HG03103 (cell line): ENCODE measurements at regions not wholly inside any gene's neighbourhood (a gene's known extent, or its start where the extent isn't known, plus 50 kb on each side); places are given as distances from the start of the nearest gene placed in this dataset.
"Not testable (repeated sequence)": the region's sequence is repeated elsewhere in the genome, so short reads cannot be mapped to it uniquely, and the experiment has no call there.

Experiments used
- ATAC-seq: cut with Tn5 transposase; IDR thresholded peaks from one replicate; pipeline ENCODE4 v1.9.1; 2021; ENCODE audit warnings: low read depth; ENCODE audit not compliant: unreplicated experiment

DNA sequence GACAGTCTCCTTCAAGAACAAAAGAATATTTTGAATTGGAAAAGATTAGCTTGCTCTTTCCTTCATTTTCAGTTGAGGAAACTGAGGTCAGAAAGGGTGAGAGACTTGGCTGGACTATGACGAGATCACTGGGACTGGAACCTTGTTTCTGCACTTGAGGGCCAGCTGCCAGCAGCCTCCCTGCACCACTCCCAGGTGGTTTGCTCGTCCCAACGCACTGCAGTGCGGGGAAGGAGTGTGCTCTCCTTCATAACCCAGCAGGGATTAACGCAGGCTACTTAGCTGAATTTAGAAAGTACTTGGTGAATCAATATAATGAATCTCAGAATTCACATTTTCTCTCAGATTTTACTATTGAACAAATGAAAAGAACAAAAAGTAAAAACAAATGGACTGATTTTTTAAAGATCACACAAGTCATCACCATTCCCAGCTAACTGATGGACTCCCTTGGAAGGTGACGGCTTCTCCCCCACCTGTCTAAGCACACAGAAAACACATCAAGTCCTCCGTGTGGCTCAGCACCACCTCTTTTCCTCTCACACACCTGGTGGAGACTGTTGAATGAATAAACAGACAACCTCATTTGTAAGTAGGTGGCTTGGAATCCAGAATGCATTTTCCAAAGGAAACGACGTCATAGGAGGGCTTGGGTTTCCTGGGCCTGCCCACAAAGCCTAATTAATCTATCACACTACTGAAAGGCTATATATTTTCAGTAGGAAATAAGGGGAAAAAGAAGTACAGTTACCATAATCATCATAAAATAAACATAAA is 121.0 kb downstream of the QRSL1 start:
- no peak for ATAC-seq

DNA sequence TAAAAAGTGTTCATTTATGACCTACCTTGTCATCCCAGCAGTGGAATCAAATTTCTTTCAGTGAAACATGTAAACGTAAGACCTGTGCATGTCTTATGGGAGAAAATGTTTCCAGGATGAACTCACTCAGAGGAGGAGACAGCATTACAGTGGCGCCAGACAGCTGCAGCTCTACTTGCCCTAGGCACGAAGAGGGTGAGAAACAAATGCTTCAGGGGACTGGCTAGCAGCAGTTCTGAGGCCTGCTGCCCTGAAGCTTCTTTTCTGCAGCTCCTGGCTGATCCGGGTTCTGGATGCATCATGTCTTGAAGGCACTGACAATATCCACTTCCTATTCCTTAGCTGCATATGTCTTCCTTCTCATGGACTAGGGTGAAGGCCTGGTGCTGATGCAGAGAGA is 120.2 kb downstream of the QRSL1 start:
- ATAC-seq, result no peak

DNA sequence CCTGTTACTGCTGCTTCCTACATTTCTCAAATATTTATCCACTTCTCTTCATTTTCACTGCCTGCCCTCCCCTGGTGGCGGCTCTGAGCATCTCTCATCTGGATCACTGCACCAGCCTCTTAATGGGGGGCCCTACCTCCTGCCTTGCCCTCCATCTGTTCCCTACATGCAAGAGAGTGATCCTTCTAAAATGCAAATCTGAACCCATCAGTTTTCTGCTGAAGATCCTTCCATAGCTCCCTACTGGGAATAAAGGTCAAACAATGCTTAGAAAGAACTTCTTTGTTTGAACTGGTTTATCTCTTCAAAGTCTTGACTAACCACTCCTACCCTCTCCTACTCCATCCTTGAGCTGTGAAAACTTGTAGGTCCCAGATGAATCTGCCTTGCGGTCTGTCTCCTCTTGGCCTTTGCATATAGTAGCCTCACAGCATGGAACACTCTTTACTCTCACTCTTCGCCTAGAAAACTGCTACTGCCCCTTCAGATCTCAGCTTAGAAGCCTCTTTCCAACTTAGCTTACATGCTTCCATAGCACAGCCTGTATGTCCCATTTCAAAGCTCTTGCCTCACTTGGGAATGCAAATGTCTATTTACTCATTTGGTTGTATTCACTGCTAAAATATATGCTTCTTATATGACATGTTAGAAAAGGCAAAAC is 119.3 kb downstream of the QRSL1 start:
- no peak for ATAC-seq

DNA sequence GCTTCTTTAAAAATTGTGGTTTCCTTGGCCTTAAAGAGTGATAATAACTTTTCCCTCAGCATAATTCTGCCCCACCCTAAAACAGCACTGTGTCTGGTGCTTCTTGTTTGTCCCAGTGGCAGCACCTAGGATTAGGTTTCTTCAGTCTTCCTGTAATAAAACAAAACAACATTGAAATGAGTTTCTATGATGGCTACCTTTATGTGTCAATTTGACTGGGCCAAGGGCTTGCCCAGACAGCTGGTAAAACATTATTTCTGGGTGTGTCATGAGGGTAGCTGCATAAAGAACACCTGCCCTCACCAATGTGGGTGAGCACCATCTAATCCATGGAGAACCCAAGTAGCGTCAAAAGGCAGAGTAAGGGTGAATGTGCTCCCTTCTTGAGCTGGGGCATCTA is 117.8 kb downstream of the QRSL1 start:
- ATAC-seq, result no peak

DNA sequence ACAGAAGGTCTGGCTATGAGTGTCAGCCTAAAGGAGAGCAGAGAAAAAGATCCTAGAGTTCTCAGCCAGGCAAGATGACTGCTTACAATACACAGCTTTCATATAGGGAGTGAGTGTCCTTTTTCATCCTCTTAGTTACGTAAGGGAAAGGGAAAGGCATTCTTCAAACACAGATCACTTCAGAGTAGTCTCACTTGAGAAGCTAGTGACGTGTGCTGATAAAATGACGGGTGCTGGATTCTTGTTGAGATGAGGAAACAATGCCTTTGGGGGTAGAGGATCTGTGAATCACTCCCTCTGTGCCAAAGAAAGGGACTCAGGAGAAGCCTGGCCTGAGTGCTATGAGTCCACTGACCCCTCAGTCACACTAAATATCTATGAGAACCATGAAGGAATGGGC is 117.3 kb downstream of the QRSL1 start:
- ATAC-seq, result no peak

DNA sequence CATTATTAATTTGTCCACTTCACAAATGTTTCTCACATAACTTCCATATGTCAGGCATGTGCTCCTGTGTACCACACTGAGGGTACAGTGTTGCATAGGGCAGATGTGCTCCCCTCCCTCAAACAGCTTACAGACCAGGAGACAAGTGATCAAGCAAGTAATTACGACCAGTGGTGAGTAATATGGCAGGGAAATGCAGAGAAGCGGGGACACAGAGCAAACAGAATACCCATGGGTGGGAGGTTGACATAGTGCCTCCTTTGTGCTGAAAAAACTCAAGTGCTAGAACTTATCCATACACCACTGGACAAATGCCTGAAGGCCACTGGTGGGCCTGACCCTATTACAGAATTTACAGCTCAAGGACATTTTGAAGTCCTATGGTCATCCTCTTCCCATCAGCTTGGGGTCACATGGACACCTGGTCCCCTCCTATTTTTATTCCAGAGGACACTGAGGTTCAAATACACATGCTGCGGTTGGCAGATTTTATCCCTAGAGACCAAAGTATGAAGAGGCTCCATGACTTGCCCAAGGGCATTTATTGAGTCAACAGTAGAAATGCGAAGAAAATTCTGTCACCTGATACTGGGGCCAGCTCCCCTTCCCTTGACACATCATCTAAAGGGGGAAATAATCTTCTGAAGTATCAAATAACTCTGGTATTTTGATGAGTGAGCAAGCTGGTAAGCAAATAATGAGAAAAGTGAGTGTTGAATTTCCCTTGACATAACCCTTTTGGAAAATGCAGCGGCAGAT is 116.6 kb downstream of the QRSL1 start:
- no peak for ATAC-seq

DNA sequence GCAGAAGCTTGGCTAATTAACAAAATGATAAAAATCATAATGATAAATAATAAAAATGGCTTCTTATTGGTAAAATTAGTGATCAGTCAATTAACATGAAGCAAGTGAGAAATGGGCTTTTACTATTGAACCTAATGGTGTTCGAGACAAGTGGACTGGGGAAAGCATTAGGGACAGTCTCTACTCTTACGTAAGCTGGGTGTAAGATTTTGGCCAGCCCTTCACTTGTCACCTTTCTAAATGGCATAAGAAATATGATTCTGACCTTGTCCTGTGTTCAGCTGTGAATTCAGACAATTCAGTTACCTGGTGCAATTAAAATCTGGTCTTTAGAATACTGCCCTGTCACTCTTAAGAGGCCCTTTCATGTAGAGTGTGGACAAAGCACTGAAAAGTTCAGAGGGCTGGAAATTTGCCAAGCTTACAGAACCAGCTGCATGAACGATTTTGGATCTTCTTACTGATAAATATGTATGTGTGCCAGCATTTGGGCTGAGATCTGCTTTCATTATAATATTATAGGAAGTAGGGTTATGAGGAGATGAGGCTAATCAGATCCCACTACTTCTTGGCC is 115.9 kb downstream of the QRSL1 start:
- ATAC-seq, result no peak

DNA sequence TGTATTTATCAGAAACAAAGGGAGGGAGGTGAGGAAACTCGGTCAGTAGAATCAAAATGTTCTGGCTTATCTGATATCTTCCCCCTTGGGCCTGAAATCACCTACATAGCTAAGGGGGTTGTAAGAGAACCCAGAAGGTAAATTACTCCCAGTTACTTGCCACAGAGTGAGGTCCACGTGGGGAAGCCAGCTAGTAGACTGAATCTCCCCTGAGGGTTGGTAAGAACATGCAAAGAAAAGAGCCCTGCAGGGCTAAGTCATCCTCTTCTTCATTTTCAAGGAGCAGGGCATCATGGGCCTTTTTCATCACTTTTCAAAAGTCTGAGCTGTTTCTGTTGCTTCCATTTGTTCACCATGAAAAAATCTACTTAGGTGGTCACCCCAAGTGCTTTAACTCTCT is 115.4 kb downstream of the QRSL1 start:
- ATAC-seq, result no peak

DNA sequence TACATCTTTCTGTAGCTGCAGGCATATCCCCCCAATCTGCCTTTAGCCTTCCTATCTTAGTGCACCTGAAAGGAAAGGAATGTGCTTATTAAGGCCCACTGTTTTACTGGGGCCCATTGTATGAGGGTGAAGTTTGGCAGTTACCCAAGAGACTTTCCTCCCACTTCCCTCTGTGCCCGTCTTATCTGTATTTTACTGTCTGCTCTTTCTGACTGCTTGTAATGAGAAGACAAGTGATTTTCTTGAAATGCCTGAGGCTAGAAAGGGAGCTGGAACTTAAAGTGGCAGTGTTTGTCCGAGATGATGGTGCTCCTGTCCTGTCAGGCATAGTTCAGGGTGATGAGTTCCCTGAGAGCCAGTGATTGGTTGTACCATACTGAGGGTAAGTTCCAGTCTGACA is 114.7 kb downstream of the QRSL1 start:
- not testable (repeated sequence) for ATAC-seq

DNA sequence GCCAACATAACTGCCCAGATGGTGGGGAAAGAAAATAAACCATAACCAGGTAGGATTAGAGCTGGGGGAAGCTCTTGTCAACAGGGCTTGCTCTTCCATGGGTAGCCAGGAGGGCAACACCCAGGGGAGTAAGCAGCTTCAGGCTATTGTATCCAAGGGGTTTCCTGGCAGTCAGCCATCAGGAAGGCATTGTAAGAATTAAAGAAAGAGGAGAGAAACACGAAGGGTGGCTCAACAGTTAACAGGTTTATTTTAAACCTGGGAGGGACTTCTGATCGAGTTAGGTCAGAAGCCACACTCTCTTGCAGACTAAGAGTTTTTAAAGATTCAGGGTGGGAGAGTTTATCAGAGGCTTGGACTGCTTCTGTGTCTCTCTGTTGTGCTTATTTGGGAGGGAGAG is 114.2 kb downstream of the QRSL1 start:
- ATAC-seq, result no peak

DNA sequence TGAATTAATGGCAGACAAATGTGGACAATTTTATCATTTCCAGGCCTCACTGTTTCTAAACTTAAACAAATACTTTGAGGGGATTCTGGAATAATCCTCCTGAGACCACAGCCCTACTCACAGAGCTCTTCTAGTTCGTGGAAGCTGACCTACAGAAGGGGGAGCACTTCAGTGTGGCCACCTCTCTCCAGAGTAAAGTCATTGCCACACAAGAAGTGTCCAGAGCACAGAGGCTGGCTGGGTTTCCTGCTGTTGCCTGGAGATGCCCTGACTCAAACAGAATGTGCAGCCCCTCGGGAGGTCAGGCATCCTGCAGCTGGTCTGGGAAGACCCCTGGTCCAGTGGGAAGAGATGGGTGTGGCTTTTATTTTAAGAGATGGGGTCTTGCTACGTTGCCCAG is 110.9 kb downstream of the QRSL1 start:
- no peak for ATAC-seq

DNA sequence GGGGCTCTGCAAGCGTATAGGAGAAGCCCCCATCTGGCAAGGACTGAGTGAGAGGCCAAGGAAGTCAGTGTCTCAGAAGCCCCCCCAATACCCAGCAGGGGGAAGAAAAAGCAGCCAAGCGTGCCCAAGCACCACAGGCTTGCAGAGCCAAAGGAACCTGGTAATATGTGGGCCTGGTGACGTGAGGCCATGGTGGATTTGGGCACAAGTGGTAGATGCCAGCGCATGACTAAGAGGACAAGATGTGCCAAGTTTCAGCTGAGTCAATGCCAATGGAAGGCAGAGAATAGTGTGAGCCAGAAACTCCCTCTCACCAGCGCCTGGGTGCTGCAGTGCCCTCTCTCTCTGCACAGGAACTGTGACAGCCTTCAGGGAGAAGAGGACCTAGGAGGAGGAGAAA is 110.0 kb downstream of the QRSL1 start:
- ATAC-seq, result no peak

DNA sequence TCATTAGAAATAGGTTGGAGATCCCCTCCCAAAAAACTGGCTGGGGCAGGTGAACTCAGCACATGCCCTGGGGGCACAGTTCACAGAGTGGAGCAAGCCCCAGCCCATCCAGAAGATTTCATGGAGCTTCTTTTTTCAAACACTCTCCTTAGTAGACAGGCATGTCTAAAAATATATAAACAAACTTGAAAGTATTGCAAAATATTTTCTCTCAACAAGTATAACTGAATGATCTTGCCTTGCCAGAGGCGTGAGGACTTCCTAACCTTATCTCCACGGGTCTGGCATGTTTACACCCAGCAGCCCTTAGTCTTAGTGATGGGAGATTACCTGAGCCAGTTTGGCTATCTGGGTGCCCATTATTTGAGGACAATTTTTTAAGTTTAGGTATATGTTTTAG is 107.1 kb downstream of the QRSL1 start:
- no peak for ATAC-seq

DNA sequence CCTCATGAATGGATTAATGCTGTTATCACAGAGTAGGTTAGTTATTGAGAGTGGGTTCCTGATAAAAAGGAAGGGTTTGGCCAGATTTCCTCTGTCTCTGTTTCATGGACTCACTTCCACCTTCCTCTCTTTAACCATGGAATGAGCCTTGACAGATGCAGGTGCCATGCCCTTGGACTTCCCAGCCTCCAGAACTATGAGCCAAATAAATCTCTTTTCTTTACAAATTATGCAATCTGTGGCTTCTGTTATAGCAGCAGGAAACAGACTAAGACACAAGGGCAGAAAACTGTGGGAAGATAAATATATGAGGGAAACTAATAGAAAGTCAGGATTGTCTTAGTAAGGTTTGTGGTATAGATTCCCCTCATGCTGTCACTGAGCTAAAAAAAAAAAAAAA is 106.5 kb downstream of the QRSL1 start:
- ATAC-seq, result no peak

DNA sequence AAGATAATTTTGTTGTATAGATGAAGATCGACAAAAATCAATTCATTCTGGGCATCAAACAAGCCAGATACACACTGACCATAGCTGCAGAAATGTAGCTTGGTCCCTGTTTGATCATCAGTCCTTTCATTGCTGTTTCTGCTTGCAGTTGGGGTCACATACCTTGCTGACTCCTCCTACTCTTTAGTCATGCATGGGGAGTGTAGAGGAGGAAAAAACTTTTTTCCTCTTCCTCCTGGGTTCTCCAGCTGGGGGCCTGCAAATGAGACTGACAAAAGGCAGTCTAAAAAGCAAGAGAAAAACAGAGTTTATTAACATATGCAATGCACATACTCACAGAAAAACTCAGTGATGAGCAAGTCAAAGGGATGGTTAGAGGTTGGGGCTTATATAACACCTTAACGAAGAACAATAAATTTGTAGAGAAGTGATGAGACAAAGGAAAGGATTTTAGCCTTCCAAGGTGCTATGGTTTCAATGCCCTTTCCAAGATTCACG is 105.8 kb downstream of the QRSL1 start:
- no peak for ATAC-seq

DNA sequence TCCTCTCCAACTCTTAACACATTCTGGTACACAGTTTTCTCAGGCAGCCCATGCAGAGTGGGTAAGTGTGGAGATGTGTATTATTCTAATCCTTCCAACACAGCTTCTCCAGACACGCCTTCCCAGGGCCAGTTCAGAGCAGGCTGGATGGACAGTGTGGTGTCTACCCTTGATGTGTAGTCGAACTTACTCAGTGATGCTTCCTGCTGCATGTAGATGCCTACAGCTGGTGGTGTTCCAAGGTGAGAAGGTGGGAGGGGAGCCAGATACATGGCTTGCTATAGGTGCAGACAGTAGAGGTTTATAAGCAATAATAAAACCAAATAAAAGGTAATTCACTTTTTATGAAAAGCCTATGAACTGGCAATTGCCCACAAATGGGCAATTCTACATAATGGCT is 104.0 kb downstream of the QRSL1 start:
- ATAC-seq, result no peak

DNA sequence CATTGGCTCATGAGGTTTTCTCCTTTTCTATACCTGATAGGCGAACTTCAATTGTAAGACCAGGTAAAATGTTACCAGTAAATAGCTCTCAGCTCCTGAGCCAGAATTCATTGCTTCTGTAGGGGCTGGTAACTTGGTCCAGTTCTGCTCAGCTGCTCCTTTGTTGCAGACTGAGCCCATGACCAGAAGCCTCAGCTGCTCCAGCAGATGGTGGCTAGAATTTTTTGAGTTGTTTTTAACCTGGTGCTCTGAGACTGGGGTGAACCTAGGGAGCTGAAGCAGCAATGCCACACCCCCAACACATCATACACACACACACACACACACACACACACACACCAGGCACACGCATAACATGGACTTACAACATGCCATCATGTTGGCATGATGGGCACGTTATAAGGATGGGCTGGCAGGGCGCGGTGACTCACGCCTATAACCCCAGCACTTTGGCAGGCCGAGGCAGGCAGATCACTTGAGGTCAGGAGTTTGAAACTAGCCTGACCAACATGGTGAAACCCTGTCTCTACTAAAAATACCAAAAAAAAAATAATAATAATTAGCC is 103.1 kb downstream of the QRSL1 start:
- no peak for ATAC-seq

DNA sequence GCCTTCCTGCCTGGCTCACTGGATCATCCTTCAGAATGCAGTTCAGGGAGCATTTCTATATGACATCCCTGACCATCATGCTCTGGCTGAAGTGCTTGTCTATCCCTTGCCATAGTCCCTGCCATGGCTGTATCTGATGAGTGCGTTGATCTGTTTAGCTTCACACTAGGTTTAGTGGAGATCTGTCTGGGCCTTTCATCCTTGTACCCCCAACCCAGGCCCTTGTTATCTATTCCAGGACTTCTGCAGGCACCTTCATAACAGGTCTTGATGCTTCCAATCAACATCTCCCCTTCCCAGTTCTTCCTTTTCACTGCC is 102.4 kb downstream of the QRSL1 start:
- no peak for ATAC-seq

DNA sequence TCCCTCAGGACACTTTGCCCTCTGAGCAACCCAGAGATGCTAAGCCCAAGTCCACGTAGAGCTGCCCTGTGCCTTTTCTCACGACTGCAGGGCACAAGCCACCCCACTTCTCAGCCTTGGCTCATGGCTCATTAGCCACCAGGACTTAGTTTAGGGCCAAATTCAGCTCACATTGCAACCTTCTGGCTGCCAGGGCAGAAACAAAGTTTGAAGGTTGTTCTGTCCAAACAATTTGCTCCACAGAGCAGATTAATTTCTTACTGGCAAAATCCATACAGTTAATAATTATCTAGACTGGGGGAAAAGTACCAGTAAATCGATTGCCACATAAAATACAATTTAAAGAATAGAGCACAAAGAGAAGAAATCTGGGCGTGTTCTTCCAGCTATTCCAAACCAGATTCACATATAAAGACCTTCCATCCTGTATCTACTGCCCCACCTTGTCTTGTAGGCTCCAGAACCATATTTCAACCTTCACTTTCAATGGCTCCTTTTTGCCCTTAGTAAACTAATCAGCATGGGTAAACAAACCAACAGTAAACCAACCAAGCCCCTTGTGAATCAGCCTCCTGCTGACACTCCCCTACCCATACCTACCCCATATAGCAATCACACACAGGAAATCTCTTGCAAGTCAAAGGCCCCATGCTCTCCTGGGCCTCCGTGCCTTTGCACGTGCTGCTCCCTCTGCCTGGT is 101.9 kb downstream of the QRSL1 start:
- ATAC-seq, result no peak

DNA sequence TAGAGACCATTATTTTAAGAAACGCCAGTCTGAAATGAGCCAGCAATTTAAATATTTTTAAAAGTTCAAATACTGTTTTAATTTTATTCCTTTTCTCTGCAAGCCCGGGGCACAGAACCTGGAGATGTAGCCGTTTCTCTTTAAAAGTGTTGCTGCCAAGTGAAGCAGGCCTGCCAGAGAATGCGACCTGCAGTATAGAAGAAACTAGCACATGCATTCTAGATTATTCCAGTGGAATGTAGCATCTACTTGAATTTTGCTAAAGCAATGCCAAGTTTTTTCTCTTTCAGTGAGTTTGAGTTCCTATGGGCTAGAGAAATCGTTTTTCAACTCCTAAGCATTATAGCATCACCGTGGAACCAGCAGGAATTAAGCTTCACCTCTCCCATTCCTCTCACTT is 101.3 kb downstream of the QRSL1 start:
- ATAC-seq, result no peak
